NOMO-1 treated with dmso at 0.1 percent for 144 hours (cell line): ENCODE measurements at regions not wholly inside any gene's neighbourhood (a gene's known extent, or its start where the extent isn't known, plus 50 kb on each side); places are given as distances from the start of the nearest gene placed in this dataset.

Experiments
- DNase-seq: peaks from one replicate; lab custom pipeline; 2025; ENCODE audit not compliant: unreplicated experiment; lab: John Stamatoyannopoulos, UW

DNA sequence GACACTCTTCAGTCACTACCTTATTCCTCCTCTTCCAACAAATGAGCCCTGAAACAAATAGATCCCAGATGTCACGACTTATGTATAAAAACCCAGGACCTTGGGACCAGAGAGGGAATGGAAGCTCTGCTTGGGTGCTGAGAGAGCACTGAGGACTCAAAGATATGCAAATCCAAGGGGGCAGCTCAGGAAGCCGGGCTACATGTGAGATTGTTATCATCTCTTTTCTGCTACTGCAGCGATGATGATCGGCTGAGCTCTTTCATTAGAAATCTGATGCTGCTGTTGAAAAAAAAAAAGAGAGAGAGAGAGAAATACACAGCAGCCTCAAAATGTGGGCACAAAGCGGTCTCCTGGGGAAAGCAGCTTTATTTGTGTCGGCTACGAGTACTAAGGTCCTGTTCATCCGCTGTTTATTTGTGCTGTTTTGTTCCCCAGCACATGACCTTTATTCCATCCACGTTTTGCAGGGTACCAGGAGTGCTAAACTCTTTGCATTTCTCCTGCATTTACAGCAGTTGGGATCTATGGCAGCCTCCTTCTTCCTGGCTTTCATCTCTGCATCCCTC lies 120.2 kb downstream of the TRIM29 start:
- no peak for DNase-seq

DNA sequence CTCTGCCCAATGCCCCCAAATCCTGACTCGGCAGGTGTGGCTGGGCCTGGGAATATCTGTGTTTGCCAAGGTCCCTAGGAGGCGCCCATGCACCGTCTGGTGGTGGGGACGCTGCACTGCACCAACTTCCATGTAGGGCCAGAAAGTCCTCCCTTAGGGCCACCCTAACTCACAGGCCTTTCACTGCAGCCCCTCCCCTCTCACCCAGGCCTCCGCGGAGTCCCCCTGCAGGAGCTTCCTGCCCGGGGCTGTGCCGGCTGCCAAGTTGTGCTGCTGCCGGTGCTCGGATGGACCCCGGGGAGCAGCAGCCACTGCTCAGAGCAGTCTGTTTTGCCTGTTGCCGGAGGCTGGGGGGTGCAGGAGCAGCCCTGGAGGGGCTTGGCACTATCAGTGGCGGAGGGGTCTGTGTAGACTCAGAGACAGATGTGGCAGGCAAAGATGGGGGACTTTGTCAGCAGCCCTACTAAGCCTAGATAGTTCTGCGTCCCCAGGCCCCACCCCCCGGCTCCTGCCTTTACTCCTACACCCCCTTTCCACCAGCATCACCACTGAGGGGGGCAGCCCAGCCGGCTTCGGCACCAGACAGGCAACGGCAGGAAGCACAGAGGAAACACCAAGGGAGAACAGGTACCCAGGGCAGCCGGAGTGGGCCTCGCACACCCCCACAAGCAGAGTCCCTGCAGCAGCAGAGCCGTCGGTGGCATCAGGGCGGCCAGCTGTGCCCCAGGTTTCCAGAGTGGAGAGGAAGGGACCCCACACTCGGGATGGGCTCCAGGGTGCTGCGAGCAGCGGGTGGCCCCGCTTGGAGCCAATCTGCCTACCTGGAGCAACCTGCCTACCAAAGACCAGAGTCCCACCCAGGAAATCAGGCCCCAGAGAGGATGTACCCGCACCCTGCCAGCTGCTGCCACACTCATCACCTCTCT lies 124.3 kb downstream of the TRIM29 start:
- DNase-seq = no peak

DNA sequence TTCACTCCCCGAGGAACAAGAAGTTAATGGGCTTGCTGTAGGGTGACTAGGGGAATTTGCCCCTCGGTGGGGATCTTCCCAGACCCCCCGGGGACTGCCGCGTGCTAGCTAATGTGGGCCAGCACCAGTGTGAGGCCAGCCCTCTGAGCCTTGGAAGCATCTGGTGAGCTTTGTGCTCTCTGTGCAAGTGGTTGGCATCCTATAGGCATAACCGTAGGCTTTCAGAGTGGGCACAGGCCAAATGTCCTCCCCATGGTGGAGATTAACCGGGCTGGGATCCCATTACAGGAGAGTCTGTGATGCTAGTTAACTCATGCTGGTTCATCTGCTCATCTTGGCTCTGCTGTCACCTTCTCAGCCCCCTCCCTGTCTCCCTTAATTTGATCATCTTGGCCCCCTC lies 125.7 kb downstream of the TRIM29 start:
- DNase-seq = no peak

DNA sequence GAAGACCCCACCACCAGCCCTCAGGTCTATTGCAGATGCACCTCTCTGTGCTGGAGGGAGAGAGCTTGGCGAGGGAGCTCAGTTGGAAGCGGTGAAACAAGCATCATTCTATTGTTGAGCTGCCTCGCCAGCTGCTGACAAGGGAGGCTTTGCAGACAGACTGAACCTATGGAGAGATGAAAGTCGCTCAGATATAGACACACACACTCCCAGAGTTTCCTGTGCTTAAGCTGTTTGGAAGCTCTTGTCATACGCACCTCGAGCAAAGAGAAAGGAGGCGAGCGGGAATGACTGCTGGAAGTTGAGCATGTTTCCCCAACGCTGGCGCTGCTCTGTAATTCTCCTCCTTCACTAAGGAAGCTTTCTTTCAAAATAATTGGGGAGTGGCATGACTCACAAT lies 126.1 kb downstream of the TRIM29 start:
- DNase-seq = no peak

DNA sequence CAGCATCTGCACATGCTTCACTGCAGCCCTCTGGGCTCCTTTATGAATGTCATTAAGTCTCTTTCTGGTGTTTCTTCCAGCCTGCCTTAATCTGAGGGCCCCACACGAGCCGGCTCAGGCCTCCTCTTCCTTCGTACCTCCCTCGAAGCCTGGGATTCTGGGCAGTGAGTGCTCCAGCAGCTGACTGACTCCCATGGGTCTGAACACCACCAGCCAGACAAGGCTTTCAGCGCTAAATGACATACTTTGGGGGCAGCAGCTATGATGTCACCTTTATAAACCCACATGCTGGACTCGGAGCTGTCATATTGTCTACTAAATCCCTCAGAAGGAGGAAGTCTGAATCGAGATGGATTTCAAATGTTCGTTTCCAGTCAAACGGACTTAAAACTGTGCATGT lies 127.1 kb downstream of the TRIM29 start:
- DNase-seq = no peak

DNA sequence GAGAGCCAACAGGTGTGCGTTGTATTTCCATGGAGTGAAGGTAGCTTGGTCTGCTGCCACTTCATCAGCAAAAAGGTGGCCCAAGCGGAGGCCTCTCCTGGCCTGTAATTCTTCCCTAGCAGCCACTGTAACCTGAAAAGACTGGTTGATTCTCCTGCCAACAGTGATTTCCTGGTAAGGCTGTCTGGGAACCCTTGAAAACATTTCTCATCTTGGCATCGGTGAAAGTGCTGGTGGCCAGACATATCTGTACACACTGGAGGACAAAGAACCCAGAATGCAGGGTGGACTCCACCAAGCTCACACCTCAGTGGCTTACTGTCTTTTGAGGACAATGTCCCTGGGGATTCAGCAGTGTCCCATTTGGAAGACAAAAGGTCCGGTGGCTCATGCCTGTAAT lies 128.0 kb downstream of the TRIM29 start:
- DNase-seq = no peak

DNA sequence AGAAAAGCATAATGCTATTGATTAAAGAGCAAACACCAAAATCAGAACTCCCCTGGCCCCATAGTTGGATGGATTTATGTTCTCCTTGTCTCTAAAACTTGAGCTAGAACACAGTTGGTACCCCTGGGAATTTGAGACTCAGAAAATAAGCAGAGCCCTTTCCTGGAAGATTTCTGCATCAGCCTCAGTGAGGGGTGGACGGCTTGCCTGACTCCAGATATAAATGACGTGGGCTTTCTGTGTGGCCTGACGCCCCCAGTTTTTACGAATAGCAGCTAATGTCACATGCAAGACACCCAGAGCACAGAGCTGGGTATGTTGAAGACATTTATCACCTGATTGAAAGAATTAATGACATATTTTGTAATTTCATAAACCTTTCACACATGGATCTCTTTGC lies 130.8 kb downstream of the TRIM29 start:
- no peak for DNase-seq

DNA sequence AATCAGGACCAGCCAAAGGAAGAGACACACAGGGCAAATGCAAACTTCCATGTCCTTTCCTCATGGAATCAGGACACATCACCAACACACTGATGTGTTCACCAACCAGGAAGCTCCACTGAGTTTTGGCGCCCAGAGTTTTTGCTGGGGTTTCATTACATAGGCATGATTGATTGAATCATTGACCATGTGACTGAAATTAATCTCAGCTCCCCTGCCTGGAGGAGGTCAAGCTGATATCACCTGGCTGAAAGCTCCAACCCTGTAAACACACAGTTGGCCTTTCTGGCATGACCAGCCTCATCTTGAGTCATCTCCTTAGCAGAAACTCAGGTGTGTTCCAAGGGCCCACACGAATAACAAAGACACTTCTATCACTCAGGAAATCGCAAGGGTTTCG lies 133.2 kb downstream of the TRIM29 start:
- no peak for DNase-seq

DNA sequence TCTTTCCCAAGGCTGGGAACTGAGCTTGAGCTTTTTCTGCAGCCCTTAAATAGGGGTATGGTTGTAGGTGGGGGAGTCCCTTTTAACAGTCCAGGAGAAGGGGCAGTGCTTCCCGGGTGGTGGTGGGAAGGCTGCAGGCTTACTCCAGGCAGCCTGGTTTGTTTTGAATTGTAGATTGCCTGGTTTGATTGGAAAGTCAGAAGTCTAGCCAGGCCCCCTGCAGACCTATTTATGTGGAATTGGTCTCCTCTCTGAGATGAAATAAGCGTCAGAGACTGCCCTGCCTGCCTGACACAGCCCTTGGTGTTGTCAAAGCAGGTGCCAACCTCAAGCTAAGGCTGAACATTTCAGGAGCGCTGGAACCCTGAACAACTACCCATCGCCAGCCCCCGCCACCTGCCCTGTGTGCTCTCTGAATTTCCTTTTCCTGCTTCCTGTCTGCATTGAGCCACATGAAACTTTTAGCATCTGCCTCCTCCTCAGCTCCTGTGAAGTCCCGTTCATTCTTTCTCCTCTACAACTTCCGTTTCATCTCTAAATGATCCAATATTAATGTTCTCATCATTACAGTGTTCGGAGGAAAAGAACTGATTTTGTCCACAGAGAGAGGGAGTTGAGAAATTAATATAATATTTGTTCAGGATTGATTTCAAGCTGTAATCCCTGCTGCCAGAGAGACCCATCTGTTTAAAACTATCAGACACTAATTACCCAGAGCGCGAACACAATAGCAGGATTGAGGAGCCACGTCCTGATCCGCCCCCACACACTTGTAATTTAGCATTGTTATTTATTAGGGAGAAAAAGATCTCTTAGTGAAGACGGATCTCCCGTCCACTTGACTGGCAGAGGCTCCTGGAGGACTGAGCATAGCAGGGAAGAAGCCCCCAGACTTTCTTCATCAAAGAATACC lies 136.5 kb downstream of the TRIM29 start:
- no peak for DNase-seq

DNA sequence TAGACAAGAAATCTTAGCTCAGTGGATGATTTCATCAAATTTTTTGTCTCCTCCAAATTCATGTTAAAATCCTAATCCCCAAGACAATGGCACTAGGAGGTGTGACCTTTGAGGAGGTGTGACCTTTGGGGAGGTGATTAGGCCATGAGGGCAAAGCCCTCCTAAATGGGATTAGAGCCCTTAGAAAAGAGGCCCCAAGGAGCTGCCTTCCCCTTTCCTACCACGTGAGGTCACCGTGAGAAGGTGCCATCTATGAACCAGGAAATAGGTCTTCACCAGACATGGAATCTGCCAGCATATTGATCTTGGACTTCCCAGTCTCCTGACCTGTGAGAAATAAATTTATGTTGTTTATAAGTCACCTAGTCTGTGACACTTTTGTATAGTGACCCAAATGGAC lies 138.7 kb downstream of the TRIM29 start:
- no peak for DNase-seq

DNA sequence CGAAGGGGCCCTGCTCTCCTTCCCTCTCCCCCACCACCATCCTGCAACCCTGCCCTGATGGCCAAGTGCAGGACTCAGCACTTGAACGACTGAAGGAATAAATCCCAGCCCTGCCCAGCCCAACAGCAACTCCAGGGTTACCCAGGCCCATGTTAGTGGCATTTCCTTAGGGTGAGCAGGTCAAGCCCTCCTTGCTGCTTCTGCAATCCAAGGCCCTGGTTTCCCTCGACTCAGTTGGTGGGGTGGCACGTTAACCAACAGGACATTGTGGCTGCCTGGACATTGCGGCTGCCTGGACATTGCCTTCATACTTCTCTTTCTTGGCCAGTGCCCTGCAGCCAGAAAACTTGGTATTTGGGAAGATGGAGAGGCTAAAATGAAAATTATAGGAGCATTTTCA lies 141.4 kb downstream of the TRIM29 start:
- DNase-seq = no peak

DNA sequence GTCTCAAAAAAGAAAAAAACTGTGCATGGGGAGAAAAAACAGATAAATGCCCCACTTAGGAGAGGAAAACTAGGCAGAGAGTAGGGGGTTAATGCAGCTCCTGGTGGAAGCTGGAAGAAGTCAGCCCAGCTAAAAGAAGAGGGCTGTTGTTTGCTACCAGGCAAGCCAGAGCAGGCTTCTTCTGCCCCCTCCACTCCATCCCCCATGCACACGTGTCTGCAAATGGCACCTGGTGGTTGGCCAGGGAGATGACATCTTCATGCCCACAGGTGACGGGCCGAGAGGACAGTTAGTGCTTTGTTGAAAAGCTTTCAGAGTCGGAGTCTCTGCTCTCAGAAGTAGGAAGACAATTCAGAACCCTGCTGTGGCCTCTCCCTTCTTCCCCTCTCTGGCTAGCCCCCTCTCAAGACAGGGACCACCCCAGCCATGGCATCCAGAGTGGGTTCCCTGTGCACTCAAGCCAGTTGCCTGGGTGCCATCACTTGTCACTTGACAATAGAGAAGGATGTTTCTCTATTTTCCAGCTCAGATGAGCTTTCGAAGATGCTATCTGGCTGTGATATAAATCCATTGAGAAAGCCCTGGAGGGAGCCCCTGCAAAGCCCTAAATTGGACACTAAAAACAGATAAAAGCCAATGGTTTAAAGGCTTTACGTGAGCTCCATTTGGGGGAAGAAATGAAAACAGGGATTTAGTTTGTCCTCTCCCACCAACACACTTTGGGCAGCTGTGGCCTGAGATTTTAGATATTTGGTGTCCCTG lies 142.0 kb downstream of the TRIM29 start:
- no peak for DNase-seq

DNA sequence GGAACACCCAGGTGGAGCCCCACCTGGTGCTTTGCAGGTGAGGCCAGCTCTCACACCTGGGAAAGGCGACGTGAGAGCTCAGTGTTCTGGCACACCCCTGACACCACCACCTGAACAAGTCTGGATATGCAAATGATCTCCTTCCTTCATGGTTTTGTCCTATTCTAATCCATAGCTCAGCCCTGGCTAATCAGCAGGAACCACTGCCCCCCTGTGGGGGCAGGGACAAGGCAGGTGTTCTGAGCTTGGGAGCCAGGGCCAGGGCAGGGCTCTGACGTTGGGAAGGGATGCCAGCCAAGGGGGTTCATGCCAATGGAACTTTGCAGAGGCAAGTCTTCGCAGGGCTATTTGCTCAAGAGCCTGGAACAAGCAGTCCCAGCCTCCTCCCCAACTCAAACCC lies 144.2 kb downstream of the TRIM29 start:
- no peak for DNase-seq

DNA sequence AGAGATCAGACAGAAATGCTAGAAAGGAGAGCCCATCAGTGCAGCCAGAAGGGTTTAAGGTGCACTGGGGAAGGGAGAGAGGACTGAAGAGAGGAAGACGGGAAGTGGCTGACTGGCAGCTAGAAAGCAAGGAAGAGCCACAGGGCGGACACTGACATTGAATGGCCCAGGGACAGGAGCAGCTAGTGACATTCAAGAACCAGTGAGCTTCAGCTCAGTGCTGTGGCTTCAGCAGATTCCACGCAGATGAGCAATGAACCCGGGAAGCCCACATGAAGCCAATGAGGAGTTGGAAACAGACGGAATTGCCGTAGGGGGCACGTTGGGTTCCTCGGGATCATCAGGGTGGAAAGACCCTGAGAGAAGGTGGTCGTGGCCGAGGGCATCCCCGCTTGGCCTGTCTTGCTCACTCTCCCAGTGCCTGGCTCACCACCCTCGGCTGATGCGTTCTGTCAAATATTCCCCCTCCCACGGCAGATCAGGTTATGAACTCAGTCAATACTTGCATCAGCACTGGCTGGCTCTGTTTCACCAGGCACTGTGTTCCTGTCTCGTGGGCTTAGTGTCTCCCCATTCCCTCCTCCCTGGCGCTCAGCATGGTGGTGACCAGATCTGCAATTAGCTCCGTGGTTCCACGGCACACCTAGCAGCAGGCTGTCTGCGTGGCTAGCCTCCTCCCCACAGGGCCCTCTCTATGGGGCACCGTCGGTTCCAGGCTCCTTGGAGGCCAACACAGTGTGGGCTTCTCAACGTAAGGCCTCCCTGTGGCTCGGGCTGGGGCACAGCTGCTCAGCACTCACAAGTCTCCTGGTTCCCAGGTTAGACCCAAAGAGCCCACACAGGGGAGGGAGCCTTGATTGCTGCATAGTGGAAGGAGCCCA lies 145.5 kb downstream of the TRIM29 start:
- no peak for DNase-seq

DNA sequence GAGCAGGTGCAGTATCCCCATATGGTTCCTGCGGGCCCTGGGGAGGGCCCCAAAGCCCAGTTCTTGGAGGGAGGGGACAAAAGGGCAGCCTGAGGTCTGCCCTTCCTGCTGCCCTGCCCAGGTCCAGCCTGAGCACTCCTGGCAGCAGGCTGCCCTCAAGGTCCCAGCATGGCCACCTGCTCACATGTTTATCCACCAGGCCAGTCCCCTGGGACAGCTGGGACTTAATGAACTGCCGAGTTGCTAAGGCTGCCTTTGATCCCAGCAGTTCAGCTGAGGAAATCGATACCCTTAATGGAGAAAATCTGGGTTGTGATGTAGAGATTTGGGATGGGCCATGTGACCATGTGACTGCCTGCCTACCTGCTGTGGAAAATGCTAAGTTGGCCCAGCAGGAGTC lies 146.2 kb downstream of the TRIM29 start:
- DNase-seq = no peak

DNA sequence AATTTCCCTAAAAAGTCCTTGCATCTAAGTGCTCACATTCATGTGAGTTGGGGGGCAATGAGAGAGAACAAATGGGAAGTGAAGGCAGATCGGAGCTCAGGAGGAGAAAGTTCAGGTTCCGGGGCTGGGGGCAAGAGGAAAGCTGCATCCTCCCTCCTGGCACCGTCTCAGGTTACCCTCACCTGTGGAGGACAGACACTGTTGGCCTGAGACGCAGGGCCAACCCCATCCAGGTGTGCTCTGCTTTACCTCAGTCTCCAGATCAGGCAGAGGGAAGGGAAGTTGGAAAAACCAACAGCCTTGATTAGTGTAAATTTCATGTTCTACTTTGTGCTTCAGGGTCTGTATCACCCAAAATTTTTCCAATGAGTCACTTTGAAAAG lies 146.9 kb downstream of the TRIM29 start:
- no peak for DNase-seq

DNA sequence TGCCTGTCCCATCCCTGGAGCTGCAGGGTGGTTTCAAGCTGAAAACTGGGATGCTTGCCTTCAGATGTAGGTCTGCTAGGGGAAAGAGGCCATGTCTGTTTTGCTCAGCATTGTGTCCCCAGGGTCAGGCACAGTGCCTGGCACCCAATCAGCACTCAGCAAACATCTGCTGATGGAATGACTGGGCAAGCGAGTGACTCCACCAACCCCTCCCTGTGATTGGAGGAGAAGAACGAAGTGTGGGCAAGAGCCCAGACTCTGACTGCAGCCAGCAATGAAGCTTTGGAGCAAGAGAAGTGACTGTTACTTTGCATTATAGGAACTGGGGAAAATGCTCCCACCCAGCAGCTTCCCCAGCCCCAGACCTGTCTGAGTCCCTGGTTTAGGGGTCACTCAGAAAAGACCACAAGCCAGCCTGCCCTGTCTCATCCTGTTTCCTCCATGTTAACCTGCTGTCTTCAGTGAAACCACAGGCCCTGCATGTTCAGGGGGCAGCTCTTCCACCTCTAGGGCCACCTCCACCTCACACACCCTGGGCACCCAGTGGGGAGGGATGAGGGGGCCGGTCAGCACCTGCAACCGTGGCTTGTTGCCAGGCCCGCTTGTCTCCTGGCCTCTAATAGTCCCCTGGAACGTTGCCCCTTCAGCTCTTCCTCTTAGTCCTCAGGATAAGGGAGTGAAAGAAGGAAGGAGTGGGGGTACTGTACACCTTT lies 147.4 kb downstream of the TRIM29 start:
- DNase-seq = no peak

DNA sequence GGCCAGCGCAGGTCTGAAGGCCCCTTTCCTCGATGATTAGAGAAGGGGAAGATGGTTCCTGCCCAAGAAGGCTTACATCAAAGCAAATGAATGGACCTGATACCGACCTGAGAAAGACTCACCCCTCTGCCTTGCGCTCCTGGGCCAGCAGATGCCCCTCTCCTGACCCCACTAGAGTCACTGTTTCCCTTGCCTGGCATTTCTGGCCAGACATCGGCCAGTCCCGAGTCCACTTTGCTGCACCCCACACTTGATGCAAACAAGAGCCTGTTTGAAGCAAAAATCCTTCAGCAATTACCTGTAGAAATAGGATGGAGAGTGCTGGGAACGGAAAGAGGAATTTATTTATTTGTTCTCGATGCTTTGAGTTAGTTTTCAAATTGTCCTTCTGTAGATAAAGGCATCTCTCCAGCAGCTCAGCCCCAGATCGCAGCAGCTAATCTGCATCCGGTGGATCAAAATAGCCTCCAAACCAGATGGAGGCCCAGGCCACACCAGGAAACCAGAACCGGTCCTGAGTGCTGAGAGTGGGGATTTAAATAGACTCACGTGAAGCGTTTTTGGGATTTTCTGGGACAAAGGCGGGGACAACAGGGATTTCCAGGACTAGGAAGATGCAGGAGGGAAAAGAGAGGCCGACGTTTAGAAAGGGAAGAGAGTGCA lies 148.6 kb downstream of the TRIM29 start:
- DNase-seq = no peak

DNA sequence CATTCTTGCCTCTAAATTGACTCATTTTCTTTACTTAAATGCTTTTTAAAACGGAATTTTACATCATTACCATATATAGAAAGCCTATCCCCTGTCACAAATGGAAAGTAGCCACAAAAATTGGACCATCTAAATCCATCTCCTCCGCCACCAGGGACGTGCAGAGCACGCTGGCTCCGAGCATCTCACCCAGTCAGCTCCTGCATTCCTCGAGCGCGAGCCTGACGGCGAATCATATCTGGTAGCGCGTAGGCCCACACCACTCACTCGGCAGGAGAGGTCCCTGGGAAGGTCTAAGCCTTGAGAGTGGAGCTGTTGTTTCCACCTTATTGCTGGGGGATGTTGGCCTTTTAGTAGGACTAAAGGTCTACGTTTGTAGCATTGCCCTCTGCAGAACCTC lies 152.4 kb downstream of the TRIM29 start:
- no peak for DNase-seq
